Panc1 (cell line): ENCODE measurements at regions not wholly inside any gene's neighbourhood (a gene's known extent, or its start where the extent isn't known, plus 50 kb on each side); places are given as distances from the start of the nearest gene placed in this dataset.

Experiments
- ATAC-seq: fragments of 200-7000 bp; cut with Tn5 transposase; 2 replicates; pipeline ENCODE4 v1.9.1; 2020; ENCODE audit warnings: mild to moderate bottlenecking, moderate library complexity
- BruUV-seq: library from RNA; stranded (reverse); fragments of 400-500 nt; replicated peaks from 2 replicates; lab custom pipeline; 2021; lab: Mats Ljungman, UMichigan
- CTCF ChIA-PET: fragments of 300-600 bp; sonication (Branson Sonifier 250); formaldehyde crosslinking; loops from one replicate; lab custom pipeline; 2022; ENCODE audit warnings: antibody characterized with exemption; lab: Charles Lee
- POLR2A ChIA-PET: fragments of 300-600 bp; sonication (Branson Sonifier 250); formaldehyde crosslinking; loops from one replicate; lab custom pipeline; 2022; ENCODE audit warnings: antibody characterized with exemption; lab: Charles Lee
- DNase-seq: peaks from one replicate; pipeline ENCODE4 v3.0.0-alpha.2; 2010; ENCODE audit warnings: low read depth, low spot score
- H3K27ac ChIP-seq: 2 replicates; pipeline ENCODE4 v1.5.1; 2011; ENCODE audit warnings: mild to moderate bottlenecking, low read length, inconsistent platforms
- H3K27me3 ChIP-seq: fragments of 200-500 bp; sonication (Bioruptor generic); 2 replicates; pipeline ENCODE4 v1.6.0; 2014; ENCODE audit warnings: low read length, inconsistent platforms; ENCODE audit not compliant: control insufficient read depth, insufficient read depth
- H3K36me3 ChIP-seq: fragments of 200-500 bp; sonication (Bioruptor generic); 2 replicates; pipeline ENCODE4 v1.5.1; 2014; ENCODE audit warnings: inconsistent platforms, mild to moderate bottlenecking, low read length, moderate library complexity; ENCODE audit not compliant: control insufficient read depth, insufficient read depth
- H3K4me1 ChIP-seq: 2 replicates; pipeline ENCODE4 v1.5.1; 2011; ENCODE audit warnings: inconsistent platforms, mild to moderate bottlenecking, low read length, moderate library complexity; ENCODE audit not compliant: control insufficient read depth, insufficient read depth
- H3K4me3 ChIP-seq, 2 experiments: 2 replicates each; pipeline ENCODE4 v1.5.1; 2011 to 2012; ENCODE audit warnings: low read depth in 2 of 2, low read length in 2 of 2, mild to moderate bottlenecking in 2 of 2, inconsistent platforms in 1 of 2, moderate library complexity in 1 of 2
- H3K9me3 ChIP-seq: fragments of 200-500 bp; sonication (Bioruptor generic); 2 replicates; pipeline ENCODE4 v1.5.1; 2014; ENCODE audit warnings: low read depth, mild to moderate bottlenecking, inconsistent platforms, low read length, moderate library complexity; ENCODE audit not compliant: control insufficient read depth, insufficient read depth
- POLR2AphosphoS5 ChIP-seq: IDR thresholded peaks from 2 replicates; pipeline ENCODE4 v1.6.1; 2012; ENCODE audit warnings: mild to moderate bottlenecking, low read depth, low read length, moderate library complexity
- SIN3A ChIP-seq: IDR thresholded peaks from 2 replicates; pipeline ENCODE4 v1.6.1; 2012; ENCODE audit warnings: low read depth, mild to moderate bottlenecking, low read length, moderate library complexity, borderline replicate concordance; ENCODE audit not compliant: insufficient read depth
- TCF7L2 ChIP-seq: IDR thresholded peaks from 2 replicates; pipeline ENCODE4 v1.6.1; 2011; ENCODE audit warnings: mild to moderate bottlenecking, low read depth, low read length, inconsistent platforms
- in situ Hi-C: cut with HindIII; loops from 2 replicates; pipeline ENCODE4 v1.10.0; 2016; ENCODE audit warnings: low sequenced_read_pairs, low pct_unique_long_range_greater_than_20kb
- intact Hi-C: fragments of 100-400 bp; cut with micrococcal nuclease; formaldehyde crosslinking; loops from one replicate; pipeline ENCODE4 v1.10.0; 2022; ENCODE audit not compliant: unreplicated experiment
- TF ChIP-seq, protein P1 (sequence below), 2 experiments: IDR thresholded peaks; 2 replicates each; pipeline ENCODE4 v1.6.1; 2011 to 2012; ENCODE audit warnings: low read depth in 2 of 2, control low read depth in 1 of 2, low read length in 1 of 2, mild to moderate bottlenecking in 1 of 2, moderate library complexity in 1 of 2; ENCODE audit not compliant: insufficient read depth in 1 of 2
- TF ChIP-seq, protein P2 (sequence below): fragments of 450-650 bp; IDR thresholded peaks from 2 replicates; pipeline ENCODE4 v1.5.1; 2017; ENCODE audit warnings: mild to moderate bottlenecking

DNA sequence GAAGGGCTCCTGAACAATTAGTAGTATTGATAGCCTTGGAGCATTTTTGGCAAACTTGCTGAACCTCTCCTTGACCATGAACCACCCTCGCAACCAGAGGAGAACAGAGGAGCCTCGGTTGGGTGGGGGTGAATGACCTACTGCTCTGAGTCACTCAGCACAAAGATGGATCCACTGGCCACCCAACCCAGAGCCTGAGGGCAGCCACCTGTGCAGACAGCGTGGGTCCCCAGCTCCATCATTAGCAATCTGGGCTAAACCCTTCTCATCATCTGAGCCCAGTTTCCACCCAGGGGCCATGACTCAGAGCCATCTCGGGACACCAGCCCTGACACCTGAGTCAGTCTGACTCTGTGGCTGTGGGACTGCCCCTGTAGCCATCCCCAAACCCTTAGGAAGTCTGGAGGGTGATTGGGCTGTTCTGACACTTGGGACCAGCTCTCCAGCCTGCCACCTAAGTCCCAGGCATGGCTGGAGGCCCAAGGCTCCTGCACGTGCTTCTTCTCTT is 171.8 kb upstream of the GPR26 start:
- TF ChIP-seq, protein P1, sequence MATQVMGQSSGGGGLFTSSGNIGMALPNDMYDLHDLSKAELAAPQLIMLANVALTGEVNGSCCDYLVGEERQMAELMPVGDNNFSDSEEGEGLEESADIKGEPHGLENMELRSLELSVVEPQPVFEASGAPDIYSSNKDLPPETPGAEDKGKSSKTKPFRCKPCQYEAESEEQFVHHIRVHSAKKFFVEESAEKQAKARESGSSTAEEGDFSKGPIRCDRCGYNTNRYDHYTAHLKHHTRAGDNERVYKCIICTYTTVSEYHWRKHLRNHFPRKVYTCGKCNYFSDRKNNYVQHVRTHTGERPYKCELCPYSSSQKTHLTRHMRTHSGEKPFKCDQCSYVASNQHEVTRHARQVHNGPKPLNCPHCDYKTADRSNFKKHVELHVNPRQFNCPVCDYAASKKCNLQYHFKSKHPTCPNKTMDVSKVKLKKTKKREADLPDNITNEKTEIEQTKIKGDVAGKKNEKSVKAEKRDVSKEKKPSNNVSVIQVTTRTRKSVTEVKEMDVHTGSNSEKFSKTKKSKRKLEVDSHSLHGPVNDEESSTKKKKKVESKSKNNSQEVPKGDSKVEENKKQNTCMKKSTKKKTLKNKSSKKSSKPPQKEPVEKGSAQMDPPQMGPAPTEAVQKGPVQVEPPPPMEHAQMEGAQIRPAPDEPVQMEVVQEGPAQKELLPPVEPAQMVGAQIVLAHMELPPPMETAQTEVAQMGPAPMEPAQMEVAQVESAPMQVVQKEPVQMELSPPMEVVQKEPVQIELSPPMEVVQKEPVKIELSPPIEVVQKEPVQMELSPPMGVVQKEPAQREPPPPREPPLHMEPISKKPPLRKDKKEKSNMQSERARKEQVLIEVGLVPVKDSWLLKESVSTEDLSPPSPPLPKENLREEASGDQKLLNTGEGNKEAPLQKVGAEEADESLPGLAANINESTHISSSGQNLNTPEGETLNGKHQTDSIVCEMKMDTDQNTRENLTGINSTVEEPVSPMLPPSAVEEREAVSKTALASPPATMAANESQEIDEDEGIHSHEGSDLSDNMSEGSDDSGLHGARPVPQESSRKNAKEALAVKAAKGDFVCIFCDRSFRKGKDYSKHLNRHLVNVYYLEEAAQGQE (IDR thresholded peaks at IDR 0.05; ENCODE audit: insufficient read depth in 1 of 2, low read depth in 2 of 2, low read length in 1 of 2), result no peak
- TF ChIP-seq, protein P2, sequence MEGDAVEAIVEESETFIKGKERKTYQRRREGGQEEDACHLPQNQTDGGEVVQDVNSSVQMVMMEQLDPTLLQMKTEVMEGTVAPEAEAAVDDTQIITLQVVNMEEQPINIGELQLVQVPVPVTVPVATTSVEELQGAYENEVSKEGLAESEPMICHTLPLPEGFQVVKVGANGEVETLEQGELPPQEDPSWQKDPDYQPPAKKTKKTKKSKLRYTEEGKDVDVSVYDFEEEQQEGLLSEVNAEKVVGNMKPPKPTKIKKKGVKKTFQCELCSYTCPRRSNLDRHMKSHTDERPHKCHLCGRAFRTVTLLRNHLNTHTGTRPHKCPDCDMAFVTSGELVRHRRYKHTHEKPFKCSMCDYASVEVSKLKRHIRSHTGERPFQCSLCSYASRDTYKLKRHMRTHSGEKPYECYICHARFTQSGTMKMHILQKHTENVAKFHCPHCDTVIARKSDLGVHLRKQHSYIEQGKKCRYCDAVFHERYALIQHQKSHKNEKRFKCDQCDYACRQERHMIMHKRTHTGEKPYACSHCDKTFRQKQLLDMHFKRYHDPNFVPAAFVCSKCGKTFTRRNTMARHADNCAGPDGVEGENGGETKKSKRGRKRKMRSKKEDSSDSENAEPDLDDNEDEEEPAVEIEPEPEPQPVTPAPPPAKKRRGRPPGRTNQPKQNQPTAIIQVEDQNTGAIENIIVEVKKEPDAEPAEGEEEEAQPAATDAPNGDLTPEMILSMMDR, result no peak
- TF ChIP-seq TCF7L2 (no peak), POLR2AphosphoS5 (no peak), SIN3A (no peak)
- H3K27ac ChIP-seq, result no peak overlapping the region
- CTCF ChIA-PET, result no interaction called here
- H3K9me3 ChIP-seq, result no peaks in the 10 kb centered on the region
- H3K27me3 ChIP-seq, result peaks cover 16% of the 10 kb centered on the region
- intact Hi-C loops, result no loop called here
- no peaks in the 10 kb centered on the region for H3K4me1 ChIP-seq
- ATAC-seq (no peak), DNase-seq (no peak)
- POLR2A ChIA-PET, result no interaction called here
- H3K36me3 ChIP-seq, result no peaks in the 10 kb centered on the region
- H3K4me3 ChIP-seq, result no peak overlapping the region
- no TSS peak for BruUV-seq
- in situ Hi-C loops, result no loop called here

DNA sequence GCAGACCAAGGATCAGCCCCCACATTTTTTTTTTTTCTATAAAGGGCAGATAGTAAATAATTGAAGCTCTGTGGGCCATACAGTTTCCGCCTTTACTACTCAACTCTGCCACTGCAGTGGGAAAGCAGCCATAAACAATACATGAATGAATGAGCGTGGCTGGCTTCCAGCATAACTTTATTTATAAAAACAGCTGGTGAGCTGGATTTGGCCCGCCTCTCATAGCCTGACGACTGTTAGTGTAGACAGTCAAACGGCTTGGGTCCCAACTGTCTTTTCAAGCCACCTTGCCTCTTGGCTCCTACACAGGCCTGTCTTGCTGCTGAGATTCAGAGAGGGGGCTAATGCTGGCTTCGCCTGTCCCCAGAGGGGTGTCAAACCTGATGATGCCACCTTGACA is 169.8 kb upstream of the GPR26 start:
- no TSS peak for BruUV-seq
- DNase-seq (no peak), ATAC-seq (no peak)
- intact Hi-C loops, result no loop called here
- H3K27me3 ChIP-seq, result peaks cover 20% of the 10 kb centered on the region
- TF ChIP-seq, protein P1 (IDR thresholded peaks at IDR 0.05; ENCODE audit: insufficient read depth in 1 of 2, low read depth in 2 of 2, low read length in 1 of 2), result no peak
- TF ChIP-seq SIN3A, result no peak
- TF ChIP-seq TCF7L2, result no peak
- no peak for TF ChIP-seq POLR2AphosphoS5
- POLR2A ChIA-PET, result interaction anchor here (0.6 kb wide), 1 partner anchor 55 kb away, joined by 9 read pairs; no protein-coding TSS in a partner anchor
- in situ Hi-C loops, result no loop called here
- H3K9me3 ChIP-seq, result no peaks in the 10 kb centered on the region
- H3K27ac ChIP-seq, result no peak overlapping the region
- no peak overlapping the region for H3K4me3 ChIP-seq
- CTCF ChIA-PET, result no interaction called here
- no peaks in the 10 kb centered on the region for H3K36me3 ChIP-seq
- H3K4me1 ChIP-seq, result no peaks in the 10 kb centered on the region
